ENCODE measurements at regions not wholly inside any gene's neighbourhood (a gene's known extent, or its start where the extent isn't known, plus 50 kb on each side); places are given as distances from the start of the nearest gene placed in this dataset.

DNA sequence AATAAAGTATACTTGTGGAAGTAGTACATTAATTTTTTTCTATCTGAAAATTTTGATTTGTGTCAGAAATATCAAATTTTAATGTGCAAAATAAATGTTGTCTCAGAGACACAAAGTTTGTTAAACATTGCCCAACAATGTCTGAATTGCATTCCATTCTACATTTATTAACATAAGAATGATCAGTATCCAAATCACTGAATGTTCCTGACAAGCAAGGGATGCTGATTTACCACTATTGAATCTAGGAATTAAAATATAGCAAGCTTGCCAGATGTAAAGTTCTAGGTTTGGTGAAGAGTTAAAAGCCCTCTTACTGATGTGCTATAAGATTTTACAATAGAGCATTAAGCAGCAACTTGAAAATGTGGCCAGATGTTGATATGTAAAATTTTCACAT is 489.2 kb upstream of the CTSO start:
- H3K36me3 ChIP-seq (ENCODE audit: control insufficient read depth in 2 of 2, insufficient read depth in 2 of 2, low read length in 2 of 2), result no peaks in the 10 kb centered on the region
- no peak overlapping the region for H3K9ac ChIP-seq (ENCODE audit: low read depth in 1 of 2, low read length in 2 of 2)
- H3K9me3 ChIP-seq (ENCODE audit: control insufficient read depth in 2 of 2, low read length in 2 of 2), result no peaks in the 10 kb centered on the region
- no peak overlapping the region for H3K4me3 ChIP-seq (ENCODE audit: low read length in 2 of 2)
- no peaks in the 10 kb centered on the region for H3K27me3 ChIP-seq (ENCODE audit: control insufficient read depth in 2 of 2, insufficient read depth in 2 of 2, low read length in 2 of 2)
- no peaks in the 10 kb centered on the region for H3K4me1 ChIP-seq (ENCODE audit: control insufficient read depth in 2 of 2, insufficient read depth in 2 of 2, low read length in 2 of 2)
- no peak overlapping the region for H3K27ac ChIP-seq (ENCODE audit: low read depth in 2 of 2, low read length in 2 of 2)

DNA sequence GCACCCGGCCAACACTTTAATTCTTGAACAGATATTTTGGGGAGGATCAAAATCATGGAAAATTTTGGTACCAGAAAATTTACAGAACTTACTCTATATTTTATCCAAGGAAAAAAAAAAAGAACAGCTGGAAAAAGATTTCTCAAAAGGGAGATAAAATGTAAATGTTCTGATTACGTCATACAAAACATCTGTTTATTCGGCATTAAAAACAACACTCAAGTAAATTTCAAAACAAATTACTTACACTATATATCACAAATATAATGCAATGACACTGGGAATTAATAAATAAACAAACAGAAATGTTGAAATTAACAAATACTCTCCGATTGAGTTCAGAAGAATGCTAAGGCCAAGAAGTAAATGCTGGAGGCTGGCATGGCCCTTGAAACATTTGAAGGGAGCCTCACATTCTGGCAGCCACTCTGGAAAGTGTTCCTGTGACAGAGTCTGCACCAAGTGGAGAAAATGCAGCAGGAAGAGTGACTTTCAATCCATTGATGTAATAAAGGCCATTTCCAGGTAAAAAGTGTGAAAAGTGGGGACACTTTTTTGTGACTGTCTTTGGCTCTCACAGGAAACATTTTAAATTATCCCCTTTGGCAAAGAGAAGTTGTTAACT is 486.0 kb upstream of the CTSO start:
- Histone ChIP-seq H3K36me3 (ENCODE audit: control insufficient read depth in 2 of 2, insufficient read depth in 2 of 2, low read length in 2 of 2) (no peaks in the 10 kb centered on the region), H3K4me1 (ENCODE audit: control insufficient read depth in 2 of 2, insufficient read depth in 2 of 2, low read length in 2 of 2) (no peaks in the 10 kb centered on the region), H3K9me3 (ENCODE audit: control insufficient read depth in 2 of 2, low read length in 2 of 2) (no peaks in the 10 kb centered on the region), H3K27ac (ENCODE audit: low read depth in 2 of 2, low read length in 2 of 2) (no peak overlapping the region), H3K4me3 (ENCODE audit: low read length in 2 of 2) (no peak overlapping the region), H3K9ac (ENCODE audit: low read depth in 1 of 2, low read length in 2 of 2) (no peak overlapping the region), H3K27me3 (ENCODE audit: control insufficient read depth in 2 of 2, insufficient read depth in 2 of 2, low read length in 2 of 2) (no peaks in the 10 kb centered on the region)

DNA sequence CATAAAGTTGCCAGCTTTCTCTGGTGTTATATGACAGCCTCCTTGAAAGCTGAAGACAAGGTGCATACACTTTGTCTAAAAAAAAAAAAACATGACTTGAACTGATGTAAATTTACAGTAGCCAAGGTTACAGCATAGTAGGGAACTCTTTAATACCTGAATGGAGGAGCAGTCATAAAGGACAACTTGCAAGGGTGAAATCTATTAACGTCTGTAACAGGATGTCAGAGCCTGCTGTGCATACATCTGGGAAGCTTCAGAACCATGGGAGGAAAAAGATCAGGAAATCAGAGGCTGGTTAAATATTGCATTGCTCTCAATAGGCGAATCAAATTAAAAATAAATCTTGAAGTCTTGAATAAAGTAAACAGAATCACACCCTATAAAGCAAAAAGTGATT is 484.0 kb upstream of the CTSO start:
- Histone ChIP-seq H3K9me3 (ENCODE audit: control insufficient read depth in 2 of 2, low read length in 2 of 2) (no peaks in the 10 kb centered on the region), H3K4me3 (ENCODE audit: low read length in 2 of 2) (no peak overlapping the region), H3K27ac (ENCODE audit: low read depth in 2 of 2, low read length in 2 of 2) (no peak overlapping the region), H3K36me3 (ENCODE audit: control insufficient read depth in 2 of 2, insufficient read depth in 2 of 2, low read length in 2 of 2) (no peaks in the 10 kb centered on the region), H3K27me3 (ENCODE audit: control insufficient read depth in 2 of 2, insufficient read depth in 2 of 2, low read length in 2 of 2) (no peaks in the 10 kb centered on the region), H3K4me1 (ENCODE audit: control insufficient read depth in 2 of 2, insufficient read depth in 2 of 2, low read length in 2 of 2) (no peaks in the 10 kb centered on the region), H3K9ac (ENCODE audit: low read depth in 1 of 2, low read length in 2 of 2) (no peak overlapping the region)

DNA sequence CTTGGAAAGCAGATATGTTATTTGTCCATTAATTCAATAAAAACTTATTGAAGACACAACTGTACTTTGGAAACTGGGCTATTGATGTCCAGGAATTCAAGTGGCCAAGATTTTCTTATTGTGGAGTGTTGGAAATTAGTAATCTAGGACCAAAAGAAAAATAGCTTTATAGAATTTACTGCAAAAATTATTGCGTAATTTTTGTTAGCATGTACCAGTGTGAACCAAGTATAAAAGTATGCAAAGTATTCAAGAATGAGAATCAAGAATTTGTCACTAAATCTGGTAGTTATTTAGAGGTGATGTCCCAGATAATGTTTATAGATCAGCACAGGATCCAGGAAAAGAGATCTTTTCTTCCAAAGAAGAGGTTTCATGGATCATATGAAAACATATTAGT is 468.9 kb upstream of the CTSO start:
- Histone ChIP-seq H3K4me3 (ENCODE audit: low read length in 2 of 2) (no peak overlapping the region), H3K27ac (ENCODE audit: low read depth in 2 of 2, low read length in 2 of 2) (no peak overlapping the region), H3K27me3 (ENCODE audit: control insufficient read depth in 2 of 2, insufficient read depth in 2 of 2, low read length in 2 of 2) (no peaks in the 10 kb centered on the region), H3K4me1 (ENCODE audit: control insufficient read depth in 2 of 2, insufficient read depth in 2 of 2, low read length in 2 of 2) (no peaks in the 10 kb centered on the region), H3K9ac (ENCODE audit: low read depth in 1 of 2, low read length in 2 of 2) (no peak overlapping the region), H3K9me3 (ENCODE audit: control insufficient read depth in 2 of 2, low read length in 2 of 2) (no peaks in the 10 kb centered on the region), H3K36me3 (ENCODE audit: control insufficient read depth in 2 of 2, insufficient read depth in 2 of 2, low read length in 2 of 2) (no peaks in the 10 kb centered on the region)

DNA sequence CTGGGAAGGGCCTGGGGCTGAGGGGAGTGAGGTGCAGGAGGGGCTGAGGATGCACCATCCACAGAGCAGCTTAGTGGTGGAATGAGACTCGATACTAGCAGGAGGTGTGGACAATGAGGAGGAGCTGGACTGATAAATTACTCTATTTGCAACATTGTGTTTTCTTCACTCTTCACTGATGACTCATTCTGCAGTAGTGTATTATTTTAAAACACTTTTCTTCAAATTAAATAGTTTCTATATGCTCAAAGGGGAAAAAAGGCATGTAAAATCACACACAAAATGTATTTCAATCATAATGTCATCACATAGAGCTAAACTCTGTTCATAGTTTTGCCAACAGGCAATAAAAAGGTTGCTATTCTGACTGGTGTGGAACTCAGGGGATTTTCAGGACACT is 467.0 kb upstream of the CTSO start:
- H3K4me1 ChIP-seq (ENCODE audit: control insufficient read depth in 2 of 2, insufficient read depth in 2 of 2, low read length in 2 of 2), result no peaks in the 10 kb centered on the region
- no peaks in the 10 kb centered on the region for H3K27me3 ChIP-seq (ENCODE audit: control insufficient read depth in 2 of 2, insufficient read depth in 2 of 2, low read length in 2 of 2)
- H3K9ac ChIP-seq (ENCODE audit: low read depth in 1 of 2, low read length in 2 of 2), result no peak overlapping the region
- no peaks in the 10 kb centered on the region for H3K9me3 ChIP-seq (ENCODE audit: control insufficient read depth in 2 of 2, low read length in 2 of 2)
- H3K4me3 ChIP-seq (ENCODE audit: low read length in 2 of 2), result no peak overlapping the region
- H3K36me3 ChIP-seq (ENCODE audit: control insufficient read depth in 2 of 2, insufficient read depth in 2 of 2, low read length in 2 of 2), result no peaks in the 10 kb centered on the region
- no peak overlapping the region for H3K27ac ChIP-seq (ENCODE audit: low read depth in 2 of 2, low read length in 2 of 2)

DNA sequence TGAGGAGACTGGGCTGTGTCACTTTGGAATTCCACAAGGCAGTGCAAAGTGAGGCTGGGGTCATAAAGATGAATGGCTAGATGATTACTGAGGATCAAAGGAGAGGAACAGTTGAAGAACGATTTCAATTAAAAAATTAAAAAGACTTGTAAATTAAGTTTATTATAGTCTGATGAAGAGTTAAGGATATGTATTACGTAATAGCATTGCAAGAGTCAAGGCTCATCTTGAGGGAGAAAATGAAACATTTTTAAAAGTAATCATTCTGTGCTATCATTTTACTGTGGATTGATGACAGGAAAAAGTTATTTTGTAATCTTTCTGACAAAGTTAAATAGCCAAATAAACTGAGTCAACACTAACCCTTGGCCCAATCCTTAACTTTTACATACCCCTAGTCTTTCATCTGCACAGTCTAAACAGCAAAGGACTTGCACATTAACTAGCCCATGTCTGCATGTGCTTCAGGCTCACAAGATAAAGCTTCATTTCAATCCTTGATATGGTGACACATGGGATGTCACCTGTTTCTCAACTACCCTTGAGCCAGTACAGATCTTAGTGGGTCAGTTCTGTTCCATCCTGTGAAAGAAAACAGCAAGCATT is 465.5 kb upstream of the CTSO start:
- Histone ChIP-seq H3K9me3 (ENCODE audit: control insufficient read depth in 2 of 2, low read length in 2 of 2) (no peaks in the 10 kb centered on the region), H3K27me3 (ENCODE audit: control insufficient read depth in 2 of 2, insufficient read depth in 2 of 2, low read length in 2 of 2) (no peaks in the 10 kb centered on the region), H3K9ac (ENCODE audit: low read depth in 1 of 2, low read length in 2 of 2) (no peak overlapping the region), H3K4me1 (ENCODE audit: control insufficient read depth in 2 of 2, insufficient read depth in 2 of 2, low read length in 2 of 2) (no peaks in the 10 kb centered on the region), H3K4me3 (ENCODE audit: low read length in 2 of 2) (no peak overlapping the region), H3K27ac (ENCODE audit: low read depth in 2 of 2, low read length in 2 of 2) (no peak overlapping the region), H3K36me3 (ENCODE audit: control insufficient read depth in 2 of 2, insufficient read depth in 2 of 2, low read length in 2 of 2) (no peaks in the 10 kb centered on the region)

DNA sequence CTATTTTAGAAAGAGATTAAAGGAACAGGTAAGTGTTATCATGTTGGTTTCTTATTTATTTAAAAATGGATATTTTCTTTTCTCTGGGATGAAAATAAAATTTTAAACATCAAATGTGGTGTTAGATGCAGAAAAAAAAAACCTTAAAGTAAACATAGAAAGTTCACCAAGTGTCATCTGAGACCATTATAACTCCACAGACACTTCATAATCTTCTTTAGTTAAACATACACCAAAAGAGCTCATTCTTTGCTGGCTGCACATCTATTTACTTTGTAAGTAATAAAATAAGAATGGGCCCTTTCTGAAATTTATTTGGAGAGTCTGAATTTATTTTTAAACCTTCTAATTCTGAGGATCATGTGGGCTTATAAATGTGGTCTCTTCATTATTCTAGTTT is 460.7 kb upstream of the CTSO start:
- Histone ChIP-seq H3K9me3 (ENCODE audit: control insufficient read depth in 2 of 2, low read length in 2 of 2) (no peaks in the 10 kb centered on the region), H3K4me3 (ENCODE audit: low read length in 2 of 2) (no peak overlapping the region), H3K27me3 (ENCODE audit: control insufficient read depth in 2 of 2, insufficient read depth in 2 of 2, low read length in 2 of 2) (no peaks in the 10 kb centered on the region), H3K9ac (ENCODE audit: low read depth in 1 of 2, low read length in 2 of 2) (no peak overlapping the region), H3K4me1 (ENCODE audit: control insufficient read depth in 2 of 2, insufficient read depth in 2 of 2, low read length in 2 of 2) (no peaks in the 10 kb centered on the region), H3K27ac (ENCODE audit: low read depth in 2 of 2, low read length in 2 of 2) (no peak overlapping the region), H3K36me3 (ENCODE audit: control insufficient read depth in 2 of 2, insufficient read depth in 2 of 2, low read length in 2 of 2) (no peaks in the 10 kb centered on the region)

DNA sequence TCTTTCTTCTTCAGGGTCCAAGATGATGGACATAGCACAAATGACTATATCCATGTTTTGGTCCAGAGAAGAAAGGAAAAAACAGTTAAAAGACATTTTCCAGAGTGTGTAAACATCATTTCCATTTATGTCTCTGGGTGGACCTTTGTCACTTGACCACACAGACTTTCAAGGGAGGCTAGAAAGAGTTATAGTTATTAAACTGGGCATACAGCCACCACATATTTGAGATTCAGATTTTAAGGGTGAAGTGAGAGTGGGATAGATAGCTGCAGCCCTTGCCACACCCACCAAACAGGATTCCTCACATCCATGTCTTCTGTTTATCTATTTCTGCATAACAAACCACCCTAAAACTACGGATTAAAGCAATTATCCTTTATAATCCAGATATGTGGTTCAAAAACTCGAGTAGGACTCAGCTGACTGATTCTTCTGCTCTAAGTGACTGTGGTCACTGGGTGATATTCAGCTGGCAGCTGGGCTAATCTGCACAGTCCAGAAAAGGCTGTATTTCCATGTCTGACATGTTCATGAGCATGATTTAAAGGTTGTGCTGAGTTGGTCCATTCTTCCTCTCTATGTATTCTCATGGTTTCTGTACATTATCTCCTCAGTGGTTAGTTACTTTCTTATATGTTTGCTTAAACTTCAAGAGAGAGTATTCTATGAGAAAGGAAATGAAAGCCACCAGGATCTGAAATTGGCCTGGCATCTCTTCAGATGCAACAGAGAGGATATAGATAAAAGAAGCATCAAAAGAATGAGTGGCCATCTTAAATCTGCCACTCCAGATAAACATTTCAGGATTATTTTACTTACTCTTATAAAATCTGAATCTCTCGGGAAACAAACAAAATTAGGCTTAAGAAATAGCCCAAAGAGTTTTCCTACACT is 459.8 kb upstream of the CTSO start:
- Histone ChIP-seq H3K36me3 (ENCODE audit: control insufficient read depth in 2 of 2, insufficient read depth in 2 of 2, low read length in 2 of 2) (no peaks in the 10 kb centered on the region), H3K4me1 (ENCODE audit: control insufficient read depth in 2 of 2, insufficient read depth in 2 of 2, low read length in 2 of 2) (no peaks in the 10 kb centered on the region), H3K9ac (ENCODE audit: low read depth in 1 of 2, low read length in 2 of 2) (no peak overlapping the region), H3K27me3 (ENCODE audit: control insufficient read depth in 2 of 2, insufficient read depth in 2 of 2, low read length in 2 of 2) (no peaks in the 10 kb centered on the region), H3K9me3 (ENCODE audit: control insufficient read depth in 2 of 2, low read length in 2 of 2) (no peaks in the 10 kb centered on the region), H3K4me3 (ENCODE audit: low read length in 2 of 2) (no peak overlapping the region), H3K27ac (ENCODE audit: low read depth in 2 of 2, low read length in 2 of 2) (no peak overlapping the region)

DNA sequence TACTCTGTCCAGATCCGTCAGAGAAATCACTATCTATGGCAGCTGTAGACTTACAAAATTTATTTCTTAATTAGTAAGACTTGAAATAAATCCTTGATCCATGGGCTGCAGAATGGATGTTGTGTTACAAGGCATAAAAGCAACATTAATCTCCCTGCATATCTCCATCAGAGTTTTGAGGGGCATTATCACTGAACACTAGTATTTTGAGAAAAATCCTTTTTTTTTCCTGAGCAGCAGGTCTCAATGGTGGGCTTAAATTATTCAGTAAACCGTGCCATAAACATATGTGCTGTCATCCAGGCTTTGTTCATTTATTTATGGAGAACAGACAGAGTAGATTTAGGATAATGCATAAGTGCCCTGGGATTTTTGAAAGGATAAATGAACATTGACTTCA is 457.9 kb upstream of the CTSO start:
- no peak overlapping the region for H3K4me3 ChIP-seq (ENCODE audit: low read length in 2 of 2)
- no peak overlapping the region for H3K9ac ChIP-seq (ENCODE audit: low read depth in 1 of 2, low read length in 2 of 2)
- H3K36me3 ChIP-seq (ENCODE audit: control insufficient read depth in 2 of 2, insufficient read depth in 2 of 2, low read length in 2 of 2), result no peaks in the 10 kb centered on the region
- H3K4me1 ChIP-seq (ENCODE audit: control insufficient read depth in 2 of 2, insufficient read depth in 2 of 2, low read length in 2 of 2), result no peaks in the 10 kb centered on the region
- no peaks in the 10 kb centered on the region for H3K27me3 ChIP-seq (ENCODE audit: control insufficient read depth in 2 of 2, insufficient read depth in 2 of 2, low read length in 2 of 2)
- no peaks in the 10 kb centered on the region for H3K9me3 ChIP-seq (ENCODE audit: control insufficient read depth in 2 of 2, low read length in 2 of 2)
- H3K27ac ChIP-seq (ENCODE audit: low read depth in 2 of 2, low read length in 2 of 2), result no peak overlapping the region

DNA sequence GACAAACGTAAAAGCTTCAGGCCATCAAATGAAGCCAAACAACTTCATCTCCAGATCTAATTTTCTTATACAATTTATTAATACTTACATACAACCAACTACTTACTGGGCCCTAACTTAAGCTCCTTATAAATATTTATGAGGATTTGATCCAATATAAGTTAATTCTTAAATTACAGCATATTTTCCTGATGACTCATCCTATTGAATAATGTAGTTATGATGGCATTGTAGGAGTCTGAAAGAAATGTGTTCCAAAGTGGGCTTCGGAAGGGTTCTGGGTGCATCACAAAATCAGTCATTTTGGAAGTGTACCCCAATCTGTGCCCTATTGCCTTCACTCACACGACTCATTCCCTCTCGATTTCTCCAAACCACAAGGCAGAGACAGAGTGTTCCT is 455.1 kb upstream of the CTSO start:
- no peaks in the 10 kb centered on the region for H3K36me3 ChIP-seq (ENCODE audit: control insufficient read depth in 2 of 2, insufficient read depth in 2 of 2, low read length in 2 of 2)
- no peak overlapping the region for H3K27ac ChIP-seq (ENCODE audit: low read depth in 2 of 2, low read length in 2 of 2)
- H3K9ac ChIP-seq (ENCODE audit: low read depth in 1 of 2, low read length in 2 of 2), result no peak overlapping the region
- H3K4me3 ChIP-seq (ENCODE audit: low read length in 2 of 2), result no peak overlapping the region
- H3K27me3 ChIP-seq (ENCODE audit: control insufficient read depth in 2 of 2, insufficient read depth in 2 of 2, low read length in 2 of 2), result no peaks in the 10 kb centered on the region
- no peaks in the 10 kb centered on the region for H3K9me3 ChIP-seq (ENCODE audit: control insufficient read depth in 2 of 2, low read length in 2 of 2)
- H3K4me1 ChIP-seq (ENCODE audit: control insufficient read depth in 2 of 2, insufficient read depth in 2 of 2, low read length in 2 of 2), result no peaks in the 10 kb centered on the region

Data from mucosa of rectum (tissue), 2 donors.